Panc1 (cell line): ENCODE measurements at regions not wholly inside any gene's neighbourhood (a gene's known extent, or its start where the extent isn't known, plus 50 kb on each side); places are given as distances from the start of the nearest gene placed in this dataset.

Experiments
- TF ChIP-seq, protein P1 (sequence below), 2 experiments: IDR thresholded peaks; 2 replicates each; pipeline ENCODE4 v1.6.1; 2011 to 2012; ENCODE audit warnings: low read depth in 2 of 2, control low read depth in 1 of 2, low read length in 1 of 2, mild to moderate bottlenecking in 1 of 2, moderate library complexity in 1 of 2; ENCODE audit not compliant: insufficient read depth in 1 of 2
- TF ChIP-seq, protein P2 (sequence below): fragments of 450-650 bp; IDR thresholded peaks from 2 replicates; pipeline ENCODE4 v1.5.1; 2017; ENCODE audit warnings: mild to moderate bottlenecking

DNA sequence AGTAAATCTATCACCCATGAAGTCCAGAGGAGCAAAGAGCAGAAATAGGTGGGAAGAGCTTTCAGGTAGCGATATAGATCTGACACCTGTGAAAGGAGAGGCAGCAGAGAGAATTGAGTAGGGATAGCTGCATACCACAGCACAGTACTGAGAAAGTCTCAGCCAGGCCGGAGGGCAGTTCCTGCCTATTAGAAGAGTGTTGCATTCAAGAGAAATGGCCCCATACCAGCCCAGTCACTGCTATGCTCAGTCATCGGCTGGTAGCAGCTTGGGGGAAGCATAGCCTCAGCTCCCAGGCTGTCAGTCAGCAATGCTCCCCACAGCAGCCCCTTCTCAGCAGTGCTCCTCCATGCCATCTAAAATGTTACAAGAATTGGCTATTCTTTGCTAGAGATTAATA, 285.1 kb upstream of the CDH6 start:
- TF ChIP-seq, protein P1, sequence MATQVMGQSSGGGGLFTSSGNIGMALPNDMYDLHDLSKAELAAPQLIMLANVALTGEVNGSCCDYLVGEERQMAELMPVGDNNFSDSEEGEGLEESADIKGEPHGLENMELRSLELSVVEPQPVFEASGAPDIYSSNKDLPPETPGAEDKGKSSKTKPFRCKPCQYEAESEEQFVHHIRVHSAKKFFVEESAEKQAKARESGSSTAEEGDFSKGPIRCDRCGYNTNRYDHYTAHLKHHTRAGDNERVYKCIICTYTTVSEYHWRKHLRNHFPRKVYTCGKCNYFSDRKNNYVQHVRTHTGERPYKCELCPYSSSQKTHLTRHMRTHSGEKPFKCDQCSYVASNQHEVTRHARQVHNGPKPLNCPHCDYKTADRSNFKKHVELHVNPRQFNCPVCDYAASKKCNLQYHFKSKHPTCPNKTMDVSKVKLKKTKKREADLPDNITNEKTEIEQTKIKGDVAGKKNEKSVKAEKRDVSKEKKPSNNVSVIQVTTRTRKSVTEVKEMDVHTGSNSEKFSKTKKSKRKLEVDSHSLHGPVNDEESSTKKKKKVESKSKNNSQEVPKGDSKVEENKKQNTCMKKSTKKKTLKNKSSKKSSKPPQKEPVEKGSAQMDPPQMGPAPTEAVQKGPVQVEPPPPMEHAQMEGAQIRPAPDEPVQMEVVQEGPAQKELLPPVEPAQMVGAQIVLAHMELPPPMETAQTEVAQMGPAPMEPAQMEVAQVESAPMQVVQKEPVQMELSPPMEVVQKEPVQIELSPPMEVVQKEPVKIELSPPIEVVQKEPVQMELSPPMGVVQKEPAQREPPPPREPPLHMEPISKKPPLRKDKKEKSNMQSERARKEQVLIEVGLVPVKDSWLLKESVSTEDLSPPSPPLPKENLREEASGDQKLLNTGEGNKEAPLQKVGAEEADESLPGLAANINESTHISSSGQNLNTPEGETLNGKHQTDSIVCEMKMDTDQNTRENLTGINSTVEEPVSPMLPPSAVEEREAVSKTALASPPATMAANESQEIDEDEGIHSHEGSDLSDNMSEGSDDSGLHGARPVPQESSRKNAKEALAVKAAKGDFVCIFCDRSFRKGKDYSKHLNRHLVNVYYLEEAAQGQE (IDR thresholded peaks at IDR 0.05; ENCODE audit: insufficient read depth in 1 of 2, low read depth in 2 of 2, low read length in 1 of 2) = no peak
- TF ChIP-seq, protein P2, sequence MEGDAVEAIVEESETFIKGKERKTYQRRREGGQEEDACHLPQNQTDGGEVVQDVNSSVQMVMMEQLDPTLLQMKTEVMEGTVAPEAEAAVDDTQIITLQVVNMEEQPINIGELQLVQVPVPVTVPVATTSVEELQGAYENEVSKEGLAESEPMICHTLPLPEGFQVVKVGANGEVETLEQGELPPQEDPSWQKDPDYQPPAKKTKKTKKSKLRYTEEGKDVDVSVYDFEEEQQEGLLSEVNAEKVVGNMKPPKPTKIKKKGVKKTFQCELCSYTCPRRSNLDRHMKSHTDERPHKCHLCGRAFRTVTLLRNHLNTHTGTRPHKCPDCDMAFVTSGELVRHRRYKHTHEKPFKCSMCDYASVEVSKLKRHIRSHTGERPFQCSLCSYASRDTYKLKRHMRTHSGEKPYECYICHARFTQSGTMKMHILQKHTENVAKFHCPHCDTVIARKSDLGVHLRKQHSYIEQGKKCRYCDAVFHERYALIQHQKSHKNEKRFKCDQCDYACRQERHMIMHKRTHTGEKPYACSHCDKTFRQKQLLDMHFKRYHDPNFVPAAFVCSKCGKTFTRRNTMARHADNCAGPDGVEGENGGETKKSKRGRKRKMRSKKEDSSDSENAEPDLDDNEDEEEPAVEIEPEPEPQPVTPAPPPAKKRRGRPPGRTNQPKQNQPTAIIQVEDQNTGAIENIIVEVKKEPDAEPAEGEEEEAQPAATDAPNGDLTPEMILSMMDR = no peak
